ENCODE measurements at regions not wholly inside any gene's neighbourhood (a gene's known extent, or its start where the extent isn't known, plus 50 kb on each side); places are given as distances from the start of the nearest gene placed in this dataset.
"Not testable (repeated sequence)": the region's sequence is repeated elsewhere in the genome, so short reads cannot be mapped to it uniquely, and the experiment has no call there.

- DNase-seq = no peak
These were observed 104.0 kb upstream of the IGLL5 start for GRCh38 chr22:22783575-22783974.

GRCh38 chr22:22784249-22785039 lies 103.2 kb upstream of the IGLL5 start:
- no peak for DNase-seq

GRCh38 chr22:22785316-22786065 lies 102.1 kb upstream of the IGLL5 start:
- no peak for DNase-seq

DNA sequence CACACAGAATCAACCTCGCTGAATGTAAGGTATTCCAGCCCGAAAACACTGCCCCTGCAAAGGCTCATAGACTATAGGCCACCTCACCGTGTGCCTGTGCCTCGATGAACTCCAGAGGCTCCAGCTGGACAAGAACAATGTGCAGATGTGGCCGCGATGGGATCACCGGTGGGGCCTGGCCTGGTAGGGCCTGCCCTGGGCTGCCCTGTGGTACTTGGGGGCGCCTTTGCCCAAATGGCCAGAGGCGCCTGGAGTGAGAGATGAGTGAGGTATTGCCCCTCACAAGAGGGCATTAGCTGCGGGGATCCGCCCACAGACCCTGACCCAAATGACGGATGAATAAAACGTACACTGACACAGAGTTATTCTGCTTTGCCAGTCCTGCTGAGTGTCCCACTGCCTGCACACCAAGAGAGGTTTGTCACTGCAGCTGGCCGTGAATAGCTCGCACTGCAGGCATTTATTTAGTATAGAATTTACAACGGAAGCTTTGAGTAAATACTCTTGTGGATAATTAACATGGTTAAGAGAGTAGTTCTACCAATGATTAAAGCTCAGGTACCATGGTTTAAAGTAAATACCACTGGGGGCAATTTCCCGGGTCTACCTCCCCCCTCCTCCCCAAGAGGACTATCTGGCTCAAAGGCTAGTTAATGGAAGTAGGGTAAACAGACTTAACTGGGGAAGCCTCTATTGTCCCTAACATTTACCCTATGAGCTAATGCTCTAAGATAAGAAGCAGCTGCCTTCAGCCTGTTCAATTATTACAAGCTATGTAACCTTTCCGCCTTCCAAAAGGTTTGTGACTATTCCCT lies 101.1 kb upstream of the IGLL5 start:
- DNase-seq = no peak

DNA sequence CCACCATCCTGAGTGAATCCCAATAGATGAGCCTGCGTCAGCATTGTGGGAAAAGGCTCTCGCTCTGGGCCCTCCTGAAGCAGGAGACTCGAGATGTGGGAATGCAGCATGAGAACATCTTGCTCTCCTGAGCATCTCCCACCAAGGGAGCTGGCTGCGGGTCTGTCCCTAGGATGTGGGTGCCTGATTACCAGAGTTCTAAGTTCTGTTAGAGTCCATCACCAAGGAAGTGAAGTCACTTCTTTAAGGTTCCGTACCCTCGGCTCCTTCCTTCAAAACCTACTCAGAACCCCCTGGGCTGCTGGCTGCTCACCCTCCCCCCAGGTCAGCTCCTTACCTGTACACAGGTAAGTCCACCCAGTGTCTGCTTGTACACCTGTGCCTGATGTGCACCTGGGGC lies 100.5 kb upstream of the IGLL5 start:
- no peak for DNase-seq

DNA sequence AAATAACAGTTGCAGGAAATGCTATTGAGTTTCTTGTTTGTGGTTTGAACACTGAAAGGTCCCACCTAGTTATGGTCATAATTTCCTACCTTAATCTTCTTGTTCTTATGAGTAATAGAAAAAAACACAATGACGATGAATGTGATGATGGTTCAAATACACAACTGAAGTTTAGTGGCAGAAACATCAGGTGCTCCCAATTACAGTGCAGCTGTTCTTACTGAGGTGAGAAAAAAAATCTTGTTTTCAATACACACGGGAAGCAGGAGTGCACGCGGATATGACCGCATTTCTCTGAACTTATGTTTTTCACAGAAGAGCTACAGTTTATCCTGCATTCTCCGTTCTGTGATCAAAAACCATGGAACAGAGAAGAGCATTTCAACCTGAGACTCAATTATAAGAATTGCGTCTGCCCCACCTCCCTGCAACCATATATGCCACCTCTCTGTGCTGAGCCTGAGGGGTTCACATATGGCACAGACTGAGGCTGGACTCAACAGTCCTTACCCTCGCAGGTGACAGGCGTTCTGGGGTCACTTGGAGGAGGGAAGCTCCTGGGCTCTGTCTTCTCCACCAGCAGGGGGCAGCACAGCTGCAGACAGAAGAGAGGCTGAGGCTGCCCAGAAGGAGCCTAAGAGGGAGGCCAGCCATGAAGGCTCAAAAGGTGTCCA lies 99.7 kb upstream of the IGLL5 start:
- peak; percentile 59 for DNase-seq

GRCh38 chr22:22788460-22789037 lies 99.1 kb upstream of the IGLL5 start:
- no peak for DNase-seq

GRCh38 chr22:22789233-22789921 lies 98.2 kb upstream of the IGLL5 start:
- DNase-seq = no peak

- DNase-seq = no peak
These were observed 97.4 kb upstream of the IGLL5 start for GRCh38 chr22:22789922-22790845.

DNA sequence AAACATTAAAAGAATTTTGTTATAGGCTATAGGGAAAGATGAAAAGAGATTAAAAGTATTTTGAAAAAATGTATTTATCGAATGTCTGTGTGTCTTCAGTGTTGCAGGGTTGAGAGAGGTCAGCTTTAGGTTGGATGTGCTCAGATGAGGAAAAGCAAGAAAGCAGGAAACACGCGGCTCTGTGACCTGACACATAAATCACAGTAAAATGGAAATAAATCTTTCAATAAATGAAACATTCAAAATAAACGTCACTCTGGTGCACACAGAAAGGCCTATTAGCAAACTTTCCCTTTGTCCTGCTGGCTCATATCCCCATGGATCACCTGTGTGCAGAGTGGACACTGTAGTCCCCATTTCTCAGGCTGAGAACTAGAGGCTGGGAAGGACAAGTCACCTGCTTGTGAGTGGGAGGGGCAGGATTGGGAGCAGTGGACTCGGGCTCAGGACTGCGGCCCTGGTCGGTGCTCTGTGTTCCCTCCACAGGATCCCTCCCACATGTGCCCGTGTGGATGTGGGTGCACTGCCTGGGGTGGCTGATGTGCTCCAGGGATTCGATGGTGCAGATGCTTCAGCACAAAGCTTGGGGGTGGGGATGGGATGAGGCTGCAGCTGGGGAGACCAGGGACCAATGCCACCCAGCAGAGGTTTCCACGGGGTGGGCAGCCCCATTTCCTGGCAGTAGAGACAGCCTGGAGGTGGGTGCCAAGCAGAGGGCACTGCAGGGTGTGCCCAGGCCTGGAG lies 96.0 kb upstream of the IGLL5 start:
- no peak for DNase-seq

GRCh38 chr22:22792205-22792786 lies 95.3 kb upstream of the IGLL5 start:
- DNase-seq = not testable (repeated sequence)

DNA sequence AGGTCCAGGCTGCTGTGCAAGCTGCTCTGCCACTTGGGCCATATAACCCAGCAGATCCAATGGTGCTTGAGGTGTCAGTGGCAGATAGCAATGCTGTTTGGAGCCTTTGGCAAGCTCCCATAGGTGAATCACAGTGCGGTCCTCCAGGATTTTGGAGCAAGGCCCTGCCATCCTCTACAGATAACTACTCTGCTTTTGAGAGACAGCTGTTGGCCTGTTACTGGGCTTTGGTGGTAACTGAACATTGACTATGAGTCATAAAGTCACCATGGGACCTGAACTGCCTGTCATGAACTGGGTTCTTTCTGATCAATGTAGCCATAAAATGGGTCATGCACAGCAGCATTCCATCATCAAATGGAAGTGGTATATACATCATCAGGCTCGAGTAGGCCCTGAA lies 92.0 kb upstream of the IGLL5 start:
- not testable (repeated sequence) for DNase-seq

- no peak for DNase-seq
These were observed 90.9 kb upstream of the IGLL5 start for GRCh38 chr22:22796724-22797123.

GRCh38 chr22:22798232-22798616 lies 89.4 kb upstream of the IGLL5 start:
- DNase-seq = no peak

GRCh38 chr22:22798716-22799115 lies 88.9 kb upstream of the IGLL5 start:
- no peak for DNase-seq

DNA sequence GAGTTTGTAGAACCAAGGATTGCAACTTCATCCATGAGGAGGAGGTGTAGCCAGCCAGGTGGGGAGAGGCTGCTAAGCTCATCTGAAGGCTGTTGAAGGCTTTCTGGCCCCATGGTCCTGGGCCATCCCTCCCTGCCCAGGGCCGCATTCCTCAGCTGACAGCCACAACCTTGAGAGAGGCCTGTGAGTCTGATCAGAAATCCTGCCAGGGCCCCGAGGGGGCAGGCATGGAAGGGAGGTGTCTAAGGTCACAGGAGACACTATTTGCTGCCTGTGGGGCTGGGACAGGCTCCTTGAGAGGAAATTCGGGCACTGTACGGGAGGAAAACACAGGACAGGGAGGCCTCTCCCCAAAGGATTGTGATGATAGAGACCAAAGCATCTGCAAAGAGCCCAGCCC lies 88.1 kb upstream of the IGLL5 start:
- no peak for DNase-seq

GRCh38 chr22:22800716-22801115 lies 86.9 kb upstream of the IGLL5 start:
- peak; percentile 89 for DNase-seq

- no peak for DNase-seq
These were observed 85.2 kb upstream of the IGLL5 start for GRCh38 chr22:22802339-22802970.

Measured in tongue (tissue), 1 donor.